ENCODE measurements at regions not wholly inside any gene's neighbourhood (a gene's known extent, or its start where the extent isn't known, plus 50 kb on each side); places are given as distances from the start of the nearest gene placed in this dataset.
A peak's percentile ranks its signal among the peaks of the same experiment; 100 is the strongest.

DNA sequence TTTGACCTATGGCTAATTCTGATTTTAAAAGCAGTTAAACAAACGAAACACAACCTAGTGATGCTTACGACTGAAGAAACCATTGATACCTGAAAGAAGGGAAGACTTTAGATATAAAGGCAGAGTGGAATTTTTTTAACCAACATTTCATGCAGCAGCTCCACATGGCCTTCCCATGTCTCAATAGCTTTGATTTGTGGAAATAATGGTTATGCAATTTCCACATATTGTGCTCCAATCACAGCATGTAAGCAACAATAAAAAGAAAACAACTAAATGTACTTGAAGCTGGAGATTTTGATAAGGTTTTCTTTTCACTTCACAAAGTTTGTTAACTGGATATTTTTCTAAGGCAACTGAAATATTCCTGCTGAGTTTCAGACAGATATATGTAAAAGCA lies 82.0 kb upstream of the SLC39A10 start:
- no peaks in the 10 kb centered on the region for H3K9me3 ChIP-seq
- no peak overlapping the region for H3K4me3 ChIP-seq
- WGBS, 2 donors = 72 to 83% methylated on average over 2 of the region's 2 CpGs
- intact Hi-C loops (cut with DNase I) = no loop called here
- no peak for DNase-seq
- no peaks in the 10 kb centered on the region for H3K27me3 ChIP-seq
- H3K36me3 ChIP-seq = no peaks in the 10 kb centered on the region
- H3K27ac ChIP-seq = no peak overlapping the region
- no peak for ATAC-seq
- FAIRE-seq = no peak
- H3K4me1 ChIP-seq = peaks cover 0 to 7% (median 0%) of the 10 kb centered on the region in 3 donors
- no peak for TF ChIP-seq CTCF (IDR thresholded peaks at IDR 0.05)

DNA sequence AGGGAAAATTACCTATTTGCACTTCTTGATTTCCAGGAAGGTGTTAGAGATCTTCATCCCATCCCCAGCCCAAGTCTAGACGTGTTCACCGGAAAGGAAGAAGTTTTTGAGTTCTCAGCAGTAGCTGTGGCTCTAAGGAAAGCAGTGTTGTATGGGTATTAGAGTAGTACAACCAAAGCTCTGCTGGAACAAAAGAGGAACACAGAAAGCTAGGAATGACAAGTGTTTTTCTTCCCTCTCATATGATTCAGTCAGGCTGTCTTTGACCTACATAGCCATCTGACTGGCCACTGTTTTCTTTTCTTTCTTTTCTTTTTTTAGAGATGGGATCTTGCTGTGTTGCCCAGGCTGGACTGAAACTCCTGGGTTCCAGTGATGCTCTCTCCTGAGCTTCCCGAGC lies 82.7 kb upstream of the SLC39A10 start:
- H3K27me3 ChIP-seq = no peaks in the 10 kb centered on the region
- peak in 2 of 4 donors; percentile 41 to 56 for ATAC-seq
- H3K36me3 ChIP-seq = no peaks in the 10 kb centered on the region
- no peak overlapping the region for H3K4me3 ChIP-seq
- no peak for DNase-seq
- peaks cover 0 to 7% (median 0%) of the 10 kb centered on the region in 3 donors for H3K4me1 ChIP-seq
- WGBS, 2 donors = 68 to 89% methylated on average over 3 of the region's 3 CpGs
- intact Hi-C loops (cut with DNase I) = no loop called here
- H3K27ac ChIP-seq = no peak overlapping the region
- H3K9me3 ChIP-seq = no peaks in the 10 kb centered on the region
- TF ChIP-seq CTCF (IDR thresholded peaks at IDR 0.05) = no peak
- FAIRE-seq = no peak

DNA sequence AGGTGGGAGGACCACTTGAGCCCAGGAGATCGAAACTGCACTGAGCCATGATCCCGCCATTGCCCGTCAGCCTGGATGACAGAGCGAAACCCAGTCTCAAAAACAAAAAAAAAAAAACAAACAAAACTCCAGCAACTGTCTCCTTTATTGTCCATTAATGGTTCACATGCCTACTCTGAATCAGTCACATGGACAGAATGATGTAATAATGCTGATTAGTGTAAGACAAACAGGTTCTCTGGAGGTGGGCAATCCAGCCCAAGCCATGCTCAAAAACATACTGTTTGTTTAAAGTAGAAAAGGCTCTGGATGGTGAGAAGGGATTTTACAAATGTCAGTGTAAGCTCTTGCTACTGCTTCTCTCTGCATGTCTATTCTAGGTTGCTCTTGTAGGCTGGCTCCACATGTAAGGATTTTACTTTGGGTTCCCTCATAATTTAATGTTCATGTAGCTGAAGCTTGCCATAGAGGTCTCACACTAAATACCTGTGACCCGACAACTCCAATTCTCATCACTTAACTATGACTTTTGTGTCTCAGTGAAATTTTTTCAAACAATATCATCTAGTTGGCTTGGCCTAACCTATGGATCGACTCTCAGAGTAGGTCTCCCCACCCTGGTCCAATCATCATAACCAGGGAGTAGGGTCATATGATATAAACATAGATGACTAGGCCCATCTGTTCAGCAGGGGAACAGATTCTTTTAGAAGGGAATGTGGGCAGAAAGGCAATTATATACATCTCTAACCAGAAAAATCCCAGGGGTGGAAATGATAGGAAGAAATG lies 83.9 kb upstream of the SLC39A10 start:
- Histone ChIP-seq H3K9me3 (no peaks in the 10 kb centered on the region), H3K4me1 (peaks cover 0 to 7% (median 0%) of the 10 kb centered on the region in 3 donors), H3K36me3 (no peaks in the 10 kb centered on the region), H3K4me3 (no peak overlapping the region), H3K27ac (no peak overlapping the region), H3K27me3 (no peaks in the 10 kb centered on the region)
- intact Hi-C loops (cut with DNase I) = no loop called here
- DNase-seq = no peak
- no peak for TF ChIP-seq CTCF (IDR thresholded peaks at IDR 0.05)
- ATAC-seq = no peak
- 95 to 99% methylated on average over 6 of the region's 6 CpGs for whole genome bisulfite sequencing, 2 donors
- no peak for FAIRE-seq

DNA sequence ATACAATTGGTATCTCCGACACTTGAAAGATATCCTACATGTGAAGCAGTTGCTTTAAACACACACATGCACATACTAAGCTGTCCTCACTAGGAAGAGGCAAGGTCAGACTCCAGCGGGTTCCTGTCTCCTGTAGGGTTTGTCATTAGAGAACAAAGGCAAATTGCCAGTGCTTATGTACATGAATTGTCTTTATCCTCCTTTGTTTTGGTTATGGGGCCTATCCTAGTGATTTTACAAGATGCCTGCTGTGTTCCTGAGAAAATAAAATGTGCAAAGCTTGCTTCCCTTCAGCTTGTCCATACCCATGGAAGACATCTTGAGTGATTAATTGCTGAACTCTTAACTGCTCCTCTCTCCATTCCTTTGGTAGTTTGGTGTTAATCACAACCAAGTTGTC lies 86.7 kb upstream of the SLC39A10 start:
- H3K9me3 ChIP-seq = no peaks in the 10 kb centered on the region

More for the DNA sequence above, 86.7 kb upstream of the SLC39A10 start:
- Histone ChIP-seq H3K36me3 (no peaks in the 10 kb centered on the region), H3K27me3 (no peaks in the 10 kb centered on the region), H3K4me1 (no peaks in the 10 kb centered on the region), H3K4me3 (no peak overlapping the region), H3K27ac (no peak overlapping the region)
- TF ChIP-seq CTCF (IDR thresholded peaks at IDR 0.05) = no peak
- DNase-seq = no peak
- ATAC-seq = no peak
- no peak for FAIRE-seq
- WGBS, 2 donors = 84 to 88% methylated on average over 2 of the region's 2 CpGs
- intact Hi-C loops (cut with DNase I) = no loop called here
